GM21447 (cell line): ENCODE measurements at regions not wholly inside any gene's neighbourhood (a gene's known extent, or its start where the extent isn't known, plus 50 kb on each side); places are given as distances from the start of the nearest gene placed in this dataset.

ENCODE experiments used
- ATAC-seq: cut with Tn5 transposase; IDR thresholded peaks from one replicate; pipeline ENCODE4 v1.9.1; 2021; ENCODE audit not compliant: unreplicated experiment

DNA sequence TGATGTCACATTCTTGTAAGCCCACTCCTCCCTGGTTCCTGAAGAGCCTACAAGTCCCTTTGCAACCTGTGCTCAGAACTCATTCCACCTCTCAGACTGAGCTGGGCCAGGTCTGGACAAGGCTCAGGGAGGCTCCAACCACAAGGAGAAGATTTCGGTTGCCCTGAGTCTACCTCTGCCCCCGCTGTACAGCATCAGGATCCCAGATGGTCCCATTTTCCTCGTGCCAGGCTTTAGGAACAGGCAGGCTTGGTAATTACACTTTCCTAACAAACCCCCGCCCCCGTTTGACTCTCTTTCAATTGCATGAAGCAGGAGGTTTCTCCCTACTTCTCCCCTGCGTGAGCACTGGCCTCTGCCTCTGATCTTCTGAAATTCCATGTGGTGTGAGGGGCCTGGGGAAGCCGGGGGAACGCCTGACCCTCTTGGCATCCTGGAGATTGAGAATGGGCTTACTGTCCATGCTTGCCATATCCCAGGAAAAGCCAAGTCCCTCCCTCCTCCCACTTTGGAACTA, 86.9 kb upstream of the CTNNA1 start:
- ATAC-seq: no peak

DNA sequence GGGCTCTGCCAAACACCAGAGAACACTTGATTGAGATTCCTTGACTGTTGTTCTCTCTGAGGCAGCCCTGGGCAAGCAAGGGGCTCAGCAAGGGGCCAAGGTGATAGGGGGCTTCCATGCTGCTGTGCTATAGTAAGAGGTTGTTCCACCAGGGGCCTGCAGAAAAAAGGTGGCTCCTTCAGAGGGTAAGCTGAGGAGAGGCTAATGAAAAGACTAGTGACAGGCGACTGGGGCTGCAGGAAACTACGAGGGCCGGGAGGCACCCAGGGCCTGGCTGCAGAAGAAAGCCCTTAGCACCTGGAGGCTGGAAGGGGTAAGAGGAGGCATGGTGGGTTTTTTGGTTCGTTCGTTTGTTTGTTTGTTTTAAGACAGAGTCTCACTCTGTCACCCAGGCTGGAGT, 88.0 kb upstream of the CTNNA1 start:
- no peak for ATAC-seq

GRCh38 chr5:138664276-138664943, 88.8 kb upstream of the CTNNA1 start:
- ATAC-seq: no peak

DNA sequence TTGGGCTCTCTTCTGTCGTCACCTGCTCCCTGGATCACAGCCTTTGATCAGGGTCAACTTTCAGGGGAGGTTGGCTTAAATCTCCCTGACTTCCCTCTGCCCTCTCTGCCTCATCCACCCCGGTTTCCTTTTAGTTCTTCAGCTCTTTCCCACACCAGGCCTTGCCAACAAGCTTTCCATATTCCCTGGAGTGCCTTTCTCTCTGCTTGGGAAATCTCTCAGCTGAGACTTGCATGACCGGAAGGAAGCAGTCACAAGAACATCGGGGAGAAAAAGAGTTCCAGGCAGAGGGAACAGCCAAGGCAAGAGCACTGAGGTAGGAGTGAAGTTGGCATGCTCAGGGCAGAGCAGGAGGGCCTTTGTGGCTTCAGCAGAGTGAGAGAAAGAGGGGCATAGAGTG, 88.4 kb upstream of the HSPA9 start:
- ATAC-seq: no peak

GRCh38 chr5:138663009-138663408, 87.8 kb upstream of the HSPA9 start:
- ATAC-seq: no peak

GRCh38 chr5:138662599-138662998, 87.4 kb upstream of the HSPA9 start:
- no peak for ATAC-seq

DNA sequence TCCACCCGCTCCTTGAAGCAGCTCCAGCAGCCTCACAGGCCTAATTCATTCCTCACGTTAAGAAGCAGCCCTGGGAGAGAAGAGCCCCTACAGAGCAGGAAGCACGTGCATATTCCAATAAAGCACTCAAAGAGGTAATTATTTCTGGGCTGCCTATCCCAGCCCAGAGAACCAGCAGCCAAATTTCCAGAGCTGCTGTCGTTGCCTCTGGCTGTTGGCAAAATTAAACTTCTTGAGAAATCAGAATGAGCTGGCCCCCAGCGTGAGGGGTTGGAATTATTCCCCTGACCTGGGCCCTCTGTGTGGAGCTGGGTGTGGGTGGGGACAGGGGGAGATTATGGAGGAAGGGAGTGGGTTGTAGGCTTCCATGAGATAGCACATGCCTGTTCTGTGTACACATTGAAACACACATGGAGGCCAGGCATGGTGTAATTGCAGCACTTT, 86.8 kb upstream of the HSPA9 start:
- ATAC-seq: no peak

DNA sequence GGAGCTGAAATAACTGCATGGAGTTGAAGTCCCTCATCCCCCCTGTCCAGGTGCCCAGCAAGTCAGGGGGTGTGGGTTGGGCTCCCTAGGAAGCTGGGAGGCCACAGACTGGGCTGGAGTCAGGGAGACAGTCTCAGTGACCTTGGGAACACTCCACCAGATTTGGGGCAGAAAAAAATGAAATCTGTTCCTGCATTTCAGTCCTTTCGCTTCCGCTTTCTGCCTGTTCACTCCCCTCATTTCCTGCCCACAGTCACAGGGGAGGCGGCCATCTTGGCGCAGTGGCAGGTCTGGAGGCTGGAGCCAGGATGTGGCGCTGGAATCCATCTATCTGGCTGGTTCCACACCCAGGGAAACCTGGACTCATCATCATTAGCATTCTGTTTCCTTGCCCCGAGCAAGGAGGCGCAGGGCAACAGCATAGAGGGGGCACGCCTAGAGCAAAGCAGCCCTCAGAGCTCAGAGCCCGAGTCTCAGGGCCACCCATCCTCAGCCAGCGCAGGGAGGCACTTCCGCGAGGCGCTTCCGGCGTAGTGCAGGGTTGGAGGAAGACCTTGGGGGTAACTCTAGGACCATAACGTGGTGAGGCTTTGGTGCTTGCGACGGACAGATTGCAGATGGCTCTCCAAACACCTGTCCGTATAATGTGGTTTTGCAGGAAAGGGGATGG, 86.2 kb upstream of the HSPA9 start:
- no peak for ATAC-seq

DNA sequence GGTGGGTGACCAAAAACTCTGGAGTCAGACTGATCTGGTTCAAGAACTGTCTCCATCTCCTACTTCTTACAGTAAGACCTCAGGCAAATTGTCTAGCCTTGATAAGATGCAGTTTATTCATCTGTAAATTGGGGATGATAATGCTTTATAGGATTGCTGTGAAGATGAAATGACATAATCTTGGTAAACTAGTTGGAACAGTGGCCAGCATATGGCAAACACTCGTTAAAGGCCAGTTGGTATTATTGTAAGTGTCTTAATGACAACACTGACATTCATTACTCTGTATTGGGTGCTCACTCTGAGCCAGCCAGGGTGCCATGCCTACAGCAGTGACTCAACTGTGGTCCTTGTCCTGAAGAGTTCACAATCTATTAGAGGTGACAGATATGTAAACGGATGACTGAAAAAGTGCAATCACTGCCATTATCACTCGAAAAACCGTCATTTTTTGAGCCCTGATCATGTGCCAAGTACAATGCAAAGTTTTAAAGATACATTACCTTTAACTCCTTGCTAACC, 84.9 kb upstream of the HSPA9 start:
- no peak for ATAC-seq

GRCh38 chr5:138659561-138659960, 84.4 kb upstream of the HSPA9 start:
- ATAC-seq: no peak

DNA sequence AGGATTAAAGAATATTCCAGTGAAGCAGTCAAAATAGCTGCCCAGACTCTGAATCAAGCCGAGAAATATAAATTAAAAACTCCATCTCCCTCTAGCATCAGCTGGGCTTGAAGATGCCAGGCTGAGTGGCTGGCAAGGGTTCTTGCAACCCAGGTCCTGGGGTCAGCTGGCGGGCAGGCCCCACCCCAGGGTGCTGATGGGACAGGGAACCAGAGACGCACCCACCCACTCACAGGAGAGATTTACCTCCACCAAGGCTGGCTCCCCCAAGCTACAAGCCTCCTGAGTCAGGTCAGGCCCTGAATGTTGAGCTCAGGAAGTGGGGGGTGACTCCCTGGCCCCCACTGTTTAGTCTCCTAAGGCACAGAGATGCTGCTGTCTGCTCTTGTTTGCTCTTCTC, 83.9 kb upstream of the HSPA9 start:
- ATAC-seq: no peak

GRCh38 chr5:138658676-138659075, 83.5 kb upstream of the HSPA9 start:
- ATAC-seq: no peak

- ATAC-seq: no peak
Measured at GRCh38 chr5:138657360-138657759, 82.2 kb upstream of the HSPA9 start.

DNA sequence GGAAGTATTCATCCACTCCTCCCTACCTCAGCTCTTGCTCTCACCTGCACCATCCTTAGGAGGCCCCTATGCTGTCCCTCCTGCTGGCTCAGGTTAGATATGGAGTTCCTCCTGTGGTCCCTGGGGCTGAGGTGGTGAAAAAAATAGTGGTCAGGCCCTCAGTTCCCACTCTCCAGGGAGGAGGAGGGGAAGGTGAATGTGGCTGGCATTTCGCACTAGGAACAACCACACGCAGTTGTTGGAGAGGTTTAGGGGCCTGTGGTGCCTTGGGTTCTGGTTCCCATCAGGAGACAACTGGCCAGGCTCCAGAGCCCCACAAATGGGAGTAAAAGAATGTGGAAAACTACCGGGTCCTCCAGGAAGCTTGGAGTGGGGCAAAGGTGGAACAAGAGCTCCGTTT, 81.7 kb upstream of the HSPA9 start:
- ATAC-seq: no peak

DNA sequence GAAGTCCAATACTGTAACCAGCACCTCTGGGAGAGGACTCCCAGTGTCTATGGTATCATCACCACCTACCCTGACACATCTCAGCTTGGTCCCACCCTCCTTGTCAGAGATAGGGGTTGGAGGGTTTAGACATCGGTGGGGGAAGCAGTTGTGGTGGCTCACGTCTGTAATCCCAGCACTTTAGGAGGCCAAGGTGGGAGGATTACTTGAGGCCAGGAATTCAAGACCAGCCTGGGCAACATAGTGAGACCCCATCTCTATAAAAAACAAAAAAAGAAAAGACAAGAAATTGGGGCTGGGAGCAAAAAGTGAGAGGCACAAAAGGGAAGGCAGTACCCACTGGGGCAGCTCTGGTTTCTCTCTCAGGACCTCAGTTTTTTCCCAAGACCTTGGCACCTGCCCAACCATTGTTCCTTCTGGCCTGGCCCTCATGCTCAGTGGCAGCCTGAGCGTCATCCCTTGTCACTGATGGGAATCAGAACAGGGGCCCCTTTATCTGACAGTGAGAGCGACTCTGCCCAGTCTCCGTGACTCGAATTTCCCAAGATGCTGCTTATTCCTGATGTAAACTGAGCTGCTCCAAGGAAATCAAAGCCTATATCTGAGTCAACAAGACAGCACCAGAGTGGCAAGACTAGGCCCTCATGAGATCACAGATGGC, 80.5 kb upstream of the HSPA9 start:
- no peak for ATAC-seq

GRCh38 chr5:138654281-138654867, 79.2 kb upstream of the HSPA9 start:
- ATAC-seq: peak; percentile 81

- ATAC-seq: no peak
Measured at GRCh38 chr5:138653502-138653901, 78.3 kb upstream of the HSPA9 start.

DNA sequence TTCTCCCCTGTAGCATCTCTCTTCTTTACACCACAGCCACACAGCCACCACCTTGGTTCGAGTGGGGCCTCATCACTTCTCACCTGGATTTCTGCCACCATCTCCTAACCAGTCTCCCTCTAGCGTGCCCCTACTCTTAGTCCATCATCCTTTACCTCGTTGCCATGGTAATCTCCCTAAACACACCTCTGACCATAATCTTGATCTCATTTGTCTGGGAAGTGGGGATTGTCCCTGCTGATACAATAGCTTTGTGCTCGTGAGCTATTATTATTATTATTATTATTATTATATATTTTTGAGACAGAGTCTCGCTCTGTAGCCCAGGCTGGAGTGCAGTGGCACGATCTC, 76.5 kb upstream of the HSPA9 start:
- ATAC-seq: no peak

DNA sequence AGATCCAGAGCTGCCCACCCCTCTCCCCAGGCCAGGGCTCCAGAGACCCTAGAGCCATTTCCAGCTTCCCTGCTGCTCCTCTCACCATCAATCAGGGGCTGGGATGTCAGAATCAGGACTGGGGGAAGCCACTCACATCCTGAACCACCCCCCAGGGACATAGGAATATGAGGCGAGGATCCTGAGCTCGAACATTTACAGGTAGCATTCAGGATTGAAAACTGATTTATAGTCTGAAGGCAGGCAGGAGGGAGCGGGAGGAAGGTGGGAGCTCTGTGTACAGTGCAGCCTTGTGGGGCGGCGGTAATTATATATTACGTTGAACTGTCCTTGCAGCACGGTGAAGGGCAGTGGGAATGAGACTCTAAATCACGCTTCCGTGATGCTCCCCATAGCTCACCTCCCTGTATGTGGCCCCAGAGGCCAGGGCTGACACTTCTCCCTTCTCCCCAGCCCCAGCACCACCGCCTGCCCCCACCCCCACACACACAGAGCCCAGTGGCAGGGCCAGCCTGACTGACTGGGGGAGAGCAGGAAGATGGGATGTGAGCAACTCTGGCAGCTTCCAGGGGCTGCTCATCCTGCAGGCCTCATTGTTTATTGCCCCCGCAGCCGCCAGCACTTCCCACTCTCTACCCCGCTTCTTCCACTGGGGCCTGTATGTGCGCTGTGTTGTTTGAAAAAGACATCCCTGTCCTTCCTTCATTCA, 76.0 kb upstream of the HSPA9 start:
- ATAC-seq: no peak

- ATAC-seq: no peak
Measured at GRCh38 chr5:138650196-138650595, 75.0 kb upstream of the HSPA9 start.

GRCh38 chr5:138649775-138650174, 74.6 kb upstream of the HSPA9 start:
- no peak for ATAC-seq
